ENCODE measurements at regions not wholly inside any gene's neighbourhood (a gene's known extent, or its start where the extent isn't known, plus 50 kb on each side); places are given as distances from the start of the nearest gene placed in this dataset.
A peak's percentile ranks its signal among the peaks of the same experiment; 100 is the strongest.

DNA sequence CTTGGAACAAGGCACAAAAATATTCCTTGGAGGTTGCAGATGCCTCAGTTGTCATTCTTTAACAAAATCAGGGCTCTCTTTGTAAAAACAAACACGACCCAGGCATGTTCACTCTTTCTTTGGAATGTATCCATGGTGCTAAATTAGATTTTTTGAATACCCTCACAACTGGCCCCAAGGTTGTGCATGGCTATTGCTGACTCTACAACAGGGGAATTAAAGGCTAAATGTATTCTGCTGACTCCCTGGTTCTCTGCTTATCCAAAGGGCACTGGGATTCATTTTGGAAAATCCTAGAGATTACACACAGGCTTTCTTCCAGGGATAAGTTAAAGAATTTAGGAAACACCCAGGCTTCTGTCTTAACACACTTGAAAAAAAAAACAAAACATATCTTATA is 332.5 kb downstream of the WDR11 start:
- ATAC-seq (no peak), DNase-seq (ENCODE audit: missing footprints) (no peak)
- intact Hi-C loops (cut with DNase I), result no loop called here

DNA sequence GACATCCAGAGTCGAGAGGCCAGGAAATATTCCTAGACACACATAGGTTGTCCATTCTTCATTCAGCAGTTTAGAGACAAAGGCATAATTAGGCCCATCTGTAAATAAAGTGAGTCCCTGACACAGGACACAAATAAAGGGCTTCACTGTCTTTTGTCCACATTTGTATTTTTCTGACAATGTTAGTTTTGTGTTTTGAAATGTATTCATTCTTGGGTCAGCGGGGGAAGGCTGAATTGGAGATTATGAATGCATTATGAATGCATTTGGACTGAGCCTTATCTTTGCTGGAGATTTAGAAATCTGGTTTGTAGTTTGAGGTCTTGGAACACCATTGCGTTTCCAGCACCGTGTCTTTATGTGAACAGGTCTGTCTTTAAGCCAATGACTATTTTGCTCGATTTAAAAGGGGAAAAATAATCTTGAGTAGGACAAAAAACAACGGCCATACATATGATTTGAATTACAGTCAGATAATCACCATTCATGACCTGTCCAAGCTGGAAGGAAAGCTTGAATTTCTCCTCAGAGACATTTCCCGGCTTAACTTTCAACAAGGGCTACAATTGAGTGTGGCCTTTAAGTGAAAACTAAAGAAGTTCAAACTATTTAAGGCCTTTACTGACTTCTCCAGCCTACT is 334.8 kb downstream of the WDR11 start:
- ATAC-seq, result no peak
- DNase-seq (ENCODE audit: missing footprints), result no peak
- intact Hi-C loops (cut with DNase I), result no loop called here

DNA sequence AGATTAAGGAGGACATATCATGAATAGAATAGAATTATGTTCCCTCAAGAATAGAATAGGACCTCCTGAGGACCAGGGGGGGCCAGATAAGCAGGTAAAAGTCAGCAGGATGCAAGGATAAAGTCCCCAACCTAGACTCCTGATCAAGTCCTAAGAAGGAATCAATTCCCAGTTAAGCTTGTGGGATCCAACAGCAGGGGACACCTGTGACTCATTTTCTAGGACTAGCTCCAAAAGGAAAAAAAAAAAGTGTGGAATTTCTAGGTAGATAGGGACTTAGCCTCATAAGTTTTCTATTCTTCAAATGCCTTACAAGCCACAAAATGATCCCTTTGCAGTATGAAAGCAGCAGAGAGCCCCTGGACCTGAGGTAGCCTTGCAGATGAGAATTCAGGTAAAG is 336.2 kb downstream of the WDR11 start:
- intact Hi-C loops (cut with DNase I), result no loop called here
- DNase-seq (ENCODE audit: missing footprints) (no peak), ATAC-seq (no peak)

DNA sequence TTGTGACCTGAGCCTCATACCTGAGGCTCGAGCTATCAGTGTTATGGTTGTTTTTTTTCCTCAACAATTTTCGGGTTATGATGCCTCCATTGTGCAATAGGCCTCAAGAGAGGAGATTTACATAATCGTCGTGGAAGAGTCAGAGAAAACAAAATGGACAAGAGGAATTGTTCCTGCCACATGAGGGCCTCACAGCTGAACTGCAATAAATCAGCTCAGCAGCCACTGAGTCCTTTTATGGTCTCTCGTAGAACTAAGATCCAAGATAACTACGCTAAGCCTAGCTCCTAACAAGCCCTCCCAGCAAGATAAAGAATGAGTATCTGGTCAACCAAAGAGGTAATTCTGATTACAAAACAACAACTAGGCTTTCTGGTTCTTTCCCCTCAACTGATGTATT is 336.8 kb downstream of the WDR11 start:
- ATAC-seq (peak; percentile 28), DNase-seq (ENCODE audit: missing footprints) (no peak)
- intact Hi-C loops (cut with DNase I), result no loop called here

DNA sequence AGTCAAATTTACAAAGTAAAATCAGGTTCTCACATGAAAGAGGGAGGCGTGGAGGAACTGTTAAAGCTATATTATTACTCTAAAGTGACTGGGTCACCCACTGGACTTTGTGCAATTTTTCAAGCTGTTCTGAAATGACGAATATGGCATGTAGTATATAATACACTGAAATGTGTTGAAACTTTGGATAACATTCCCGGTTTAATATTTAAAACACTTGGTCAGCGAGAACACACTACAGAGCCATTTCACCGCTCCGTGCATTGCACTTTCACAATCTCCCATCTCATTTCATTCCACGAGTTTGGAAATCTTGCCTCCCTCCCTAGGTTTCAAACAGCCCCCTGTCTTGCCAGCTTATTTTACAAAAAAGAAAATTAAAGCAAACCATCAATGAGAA is 337.9 kb downstream of the WDR11 start:
- ATAC-seq (no peak), DNase-seq (ENCODE audit: missing footprints) (no peak)
- intact Hi-C loops (cut with DNase I), result no loop called here

DNA sequence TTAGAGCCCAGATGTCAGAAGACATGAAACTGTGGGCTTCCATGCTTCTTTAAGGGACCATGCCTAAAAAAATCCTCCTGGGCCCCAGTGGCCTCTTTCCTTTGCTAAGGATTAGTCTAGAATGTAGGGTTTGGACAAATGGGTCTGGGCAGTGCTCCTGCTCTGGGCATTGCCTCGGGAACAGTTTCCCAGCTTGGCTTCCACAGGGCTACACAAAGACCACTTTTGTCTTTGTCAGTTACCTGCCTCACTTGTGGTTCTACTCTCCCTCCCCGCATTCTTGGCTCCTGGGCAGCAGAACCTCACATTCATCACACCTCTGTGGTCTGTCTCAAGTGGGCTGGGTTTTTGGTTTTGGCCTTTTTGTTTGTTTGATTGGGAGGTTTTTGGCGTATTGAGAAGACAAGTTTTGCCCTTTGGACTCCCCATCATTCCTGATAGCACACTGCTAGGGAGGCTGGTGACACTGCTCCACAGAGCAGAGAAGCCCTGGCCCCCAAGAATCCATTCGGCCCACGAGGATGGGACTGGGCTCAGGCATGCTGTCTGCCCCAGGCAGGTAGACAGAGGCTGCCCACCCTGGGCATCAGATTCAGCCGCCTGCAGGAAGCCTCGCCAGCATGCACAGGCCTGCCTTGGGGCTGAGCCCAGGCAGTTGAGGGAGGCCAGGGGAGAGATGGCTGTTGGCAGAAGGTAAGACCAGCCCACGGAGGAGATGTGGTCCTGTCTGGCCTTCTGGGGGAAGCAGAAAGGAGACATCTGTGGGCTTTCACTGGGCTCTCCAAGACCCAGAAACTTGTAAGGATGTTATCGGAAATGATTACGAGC is 343.7 kb downstream of the WDR11 start:
- DNase-seq (ENCODE audit: missing footprints) (no peak), ATAC-seq (no peak)
- intact Hi-C loops (cut with DNase I), result no loop called here

DNA sequence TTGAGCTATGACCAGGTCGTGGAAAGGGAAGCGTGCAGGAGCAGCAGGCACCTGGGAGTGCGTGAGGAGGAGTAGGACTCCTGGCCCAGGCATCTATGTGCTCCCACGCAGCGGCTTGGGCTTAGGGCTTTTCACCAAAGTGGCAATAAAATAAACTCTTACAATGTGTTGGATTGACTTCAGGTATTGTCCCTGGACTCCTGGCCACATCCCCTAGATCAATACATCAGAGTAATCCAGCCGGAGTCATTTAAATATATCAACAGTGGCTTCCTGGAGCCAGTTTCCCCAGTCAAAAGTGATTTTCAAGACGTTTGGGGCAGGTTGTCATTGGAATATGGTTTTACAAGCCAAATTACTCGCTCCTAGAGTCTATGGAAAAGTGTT is 344.4 kb downstream of the WDR11 start:
- DNase-seq (ENCODE audit: missing footprints) (no peak), ATAC-seq (no peak)
- intact Hi-C loops (cut with DNase I), result no loop called here

DNA sequence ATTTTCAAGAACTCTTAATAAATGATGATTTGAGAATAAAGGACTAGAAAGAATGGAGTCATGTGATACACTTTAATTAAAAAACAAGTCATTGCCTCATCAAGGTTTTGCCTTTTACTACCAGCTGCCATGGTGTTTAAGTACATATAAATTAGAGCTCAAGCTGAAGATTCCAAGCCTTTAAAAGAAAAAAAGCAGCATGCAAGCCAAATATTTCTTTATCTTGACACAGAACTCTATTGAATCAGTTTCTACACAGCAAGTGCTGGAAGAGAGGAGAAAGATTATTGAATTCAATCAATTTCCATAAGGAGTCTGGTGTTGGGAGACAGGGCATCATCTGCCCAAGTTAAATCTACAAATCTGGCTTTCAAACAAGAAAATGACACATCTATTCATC is 347.9 kb downstream of the WDR11 start:
- intact Hi-C loops (cut with DNase I), result no loop called here
- ATAC-seq (no peak), DNase-seq (ENCODE audit: missing footprints) (no peak)

DNA sequence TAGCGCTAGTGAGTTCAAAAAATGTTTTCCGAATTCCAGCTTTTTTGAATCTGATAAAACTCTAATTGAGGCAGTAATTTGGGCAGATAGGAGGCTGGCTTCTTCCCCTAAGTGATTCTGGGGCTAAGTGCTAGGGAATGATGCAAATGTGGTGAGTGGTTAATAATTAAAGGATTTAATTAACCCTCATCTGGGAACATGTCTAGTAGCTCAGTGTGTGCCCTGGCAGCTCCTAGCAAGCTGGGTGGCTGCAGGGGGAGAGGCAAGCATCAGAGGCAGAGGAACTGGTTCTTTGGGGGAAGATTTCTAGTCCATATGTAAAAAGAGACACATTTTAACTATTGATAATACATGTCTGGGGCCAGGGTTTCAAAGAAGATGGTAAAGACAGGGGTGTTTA is 354.5 kb downstream of the WDR11 start:
- intact Hi-C loops (cut with DNase I), result no loop called here
- no peak for DNase-seq (ENCODE audit: missing footprints)
- ATAC-seq, result no peak

DNA sequence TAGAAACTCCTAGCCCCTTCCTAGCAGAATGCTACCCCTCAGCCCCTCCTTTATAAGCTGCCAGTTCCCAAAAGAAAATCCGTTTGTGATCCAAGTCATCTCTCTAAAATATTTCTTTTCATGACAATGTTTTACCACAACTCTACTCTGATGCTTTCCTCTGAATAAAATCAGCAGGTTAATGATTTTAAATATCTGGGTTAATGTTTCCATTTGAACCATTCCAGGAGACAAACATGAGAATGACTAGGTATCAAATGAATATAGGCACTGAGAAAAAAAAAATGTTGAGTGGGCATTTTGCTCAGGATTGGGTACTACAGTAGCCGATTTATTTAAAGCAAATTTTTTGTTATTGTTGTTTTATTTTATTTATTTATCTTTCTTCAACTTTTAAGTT is 360.3 kb downstream of the WDR11 start:
- ATAC-seq, result no peak
- DNase-seq (ENCODE audit: missing footprints), result no peak
- intact Hi-C loops (cut with DNase I), result no loop called here

DNA sequence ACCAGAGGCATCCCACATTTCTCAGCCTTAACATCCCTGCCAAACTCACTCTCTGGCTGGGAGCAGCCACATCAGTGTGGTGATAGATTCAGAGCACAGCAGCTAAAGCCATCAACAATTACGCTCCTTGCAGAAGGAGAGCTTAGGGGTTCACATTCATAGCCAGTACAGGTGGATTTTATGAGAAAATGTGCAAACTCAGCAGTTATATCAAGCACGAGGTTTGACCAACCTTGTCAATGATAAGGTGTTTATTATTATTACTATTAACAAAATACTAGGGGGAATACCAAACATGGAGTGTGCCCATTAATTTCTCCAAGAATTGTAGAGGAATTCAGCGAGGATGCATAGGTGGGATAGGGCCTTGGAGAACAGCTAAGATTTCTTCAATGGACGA is 362.3 kb downstream of the WDR11 start:
- no peak for ATAC-seq
- intact Hi-C loops (cut with DNase I), result no loop called here
- DNase-seq (ENCODE audit: missing footprints), result no peak

DNA sequence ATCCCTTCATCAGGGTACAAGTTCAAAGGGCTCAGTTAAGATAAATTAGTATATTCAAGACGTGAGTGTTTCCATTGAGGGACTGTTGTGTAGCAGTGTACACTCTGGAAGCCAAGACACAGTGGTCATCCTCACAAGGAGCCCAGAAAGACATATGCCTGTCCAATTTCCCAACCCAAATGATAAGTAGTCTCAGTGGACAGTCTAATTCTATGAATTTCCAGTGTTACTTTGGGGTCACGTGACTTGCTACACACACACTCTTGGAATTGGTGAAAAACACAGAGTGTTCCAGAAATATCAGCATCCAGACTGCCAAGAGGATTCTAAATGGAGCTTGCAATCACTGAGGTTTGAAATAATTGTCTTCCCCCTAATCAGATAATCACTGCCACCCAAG is 365.1 kb downstream of the WDR11 start:
- DNase-seq (ENCODE audit: missing footprints) (no peak), ATAC-seq (peak; percentile 83)
- intact Hi-C loops (cut with DNase I), result no loop called here

DNA sequence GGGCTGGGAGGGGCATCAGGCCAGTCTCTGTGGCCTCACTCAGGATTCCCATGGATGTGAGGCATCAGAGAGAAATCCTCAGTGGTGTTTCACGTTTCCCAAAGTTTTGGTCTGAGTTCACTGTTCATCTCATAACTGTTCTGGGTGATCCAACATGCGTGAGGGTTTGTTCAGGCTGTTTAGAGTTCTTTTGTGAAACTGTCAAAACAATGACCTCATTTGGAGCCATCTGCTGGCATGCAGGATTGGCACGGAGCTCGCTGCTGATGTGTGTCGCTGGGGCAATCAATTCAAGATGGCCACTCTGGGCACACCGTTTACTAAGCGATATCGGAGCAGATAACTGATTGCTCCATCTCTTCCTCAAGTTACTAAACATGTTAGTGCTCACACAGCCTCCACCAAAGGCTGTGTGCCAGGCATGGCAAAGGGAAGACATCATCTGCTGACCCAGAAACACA is 365.6 kb downstream of the WDR11 start:
- intact Hi-C loops (cut with DNase I), result no loop called here
- peak; percentile 52 for ATAC-seq

DNA sequence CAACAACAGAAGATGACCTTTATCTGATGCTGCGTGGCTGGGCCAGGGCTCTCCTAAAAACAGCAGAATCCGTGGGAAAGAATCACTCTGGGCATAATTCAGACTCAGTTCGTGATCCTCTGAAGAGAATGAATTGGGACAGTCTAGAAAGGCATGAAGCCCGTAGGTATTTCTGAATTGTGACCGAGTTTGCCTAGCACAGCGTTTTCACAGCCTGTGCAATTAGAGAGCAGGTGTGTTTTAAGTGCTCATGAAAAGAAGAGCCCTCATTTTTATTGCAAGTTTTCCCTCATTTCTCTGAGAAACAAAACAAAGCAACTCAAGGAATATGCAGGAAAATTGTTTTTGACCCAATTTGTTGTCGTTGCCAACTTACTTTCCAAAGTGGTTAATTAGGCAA is 366.2 kb downstream of the WDR11 start:
- ATAC-seq (no peak), DNase-seq (ENCODE audit: missing footprints) (no peak)
- intact Hi-C loops (cut with DNase I), result no loop called here

More for the DNA sequence above, 365.6 kb downstream of the WDR11 start:
- DNase-seq (ENCODE audit: missing footprints), result no peak

DNA sequence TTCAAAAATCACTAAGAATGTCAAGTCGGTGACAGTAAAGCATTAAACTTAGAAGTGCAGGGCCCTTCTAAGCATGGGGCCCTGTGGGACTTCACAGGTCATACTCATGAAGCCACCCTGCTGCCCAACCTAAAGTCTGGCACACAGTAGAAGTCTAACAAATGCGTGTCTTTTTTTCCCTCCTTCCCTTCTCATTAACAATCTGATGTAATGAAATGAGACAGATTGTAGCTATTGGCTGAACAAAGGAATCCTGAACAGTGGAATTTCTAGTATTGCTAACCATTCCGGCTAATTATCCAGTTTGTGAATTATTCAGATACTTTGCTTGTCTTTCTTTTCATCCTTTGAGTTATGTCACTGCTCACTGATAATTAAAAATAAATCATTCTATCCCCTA is 369.9 kb downstream of the WDR11 start:
- no peak for ATAC-seq
- DNase-seq (ENCODE audit: missing footprints), result no peak
- intact Hi-C loops (cut with DNase I), result no loop called here

DNA sequence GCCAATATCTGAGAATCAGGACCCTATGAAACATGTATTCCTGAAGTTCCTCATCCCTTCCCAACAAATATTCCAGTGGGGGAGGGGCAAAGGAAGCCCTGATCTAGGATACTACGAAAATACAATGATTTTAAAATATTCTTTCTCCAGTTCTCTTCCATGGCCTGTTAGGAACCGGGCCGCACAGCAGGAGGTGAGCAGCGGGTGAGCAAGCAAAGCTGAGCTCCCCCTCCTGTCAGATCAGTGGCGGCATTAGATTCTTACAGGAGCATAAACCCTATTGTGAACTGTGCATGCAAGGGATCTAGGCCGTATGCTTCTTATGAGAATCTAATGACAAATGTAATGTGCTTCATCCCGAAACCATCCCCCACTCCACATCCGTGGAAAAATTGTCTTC is 370.8 kb downstream of the WDR11 start:
- no peak for ATAC-seq
- no peak for DNase-seq (ENCODE audit: missing footprints)
- intact Hi-C loops (cut with DNase I), result no loop called here

DNA sequence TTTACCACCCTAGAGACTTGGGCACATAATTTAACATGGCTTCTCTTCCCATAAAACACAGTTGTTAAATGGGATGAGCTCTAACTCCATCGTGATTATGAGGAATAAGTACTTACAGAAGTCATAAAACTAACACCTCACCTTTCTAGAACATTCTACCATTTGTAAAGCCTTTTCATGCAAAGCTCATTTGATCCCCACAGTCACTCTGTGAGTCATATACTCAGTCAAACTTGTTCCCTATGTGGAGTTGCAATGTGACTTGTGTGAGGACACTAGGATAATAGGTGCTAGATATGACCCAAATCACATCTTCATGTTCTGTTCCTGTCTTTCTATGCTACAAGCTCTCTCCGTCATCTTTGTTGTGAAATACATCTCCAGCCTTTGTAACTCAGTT is 371.7 kb downstream of the WDR11 start:
- intact Hi-C loops (cut with DNase I), result no loop called here
- ATAC-seq (no peak), DNase-seq (ENCODE audit: missing footprints) (no peak)

DNA sequence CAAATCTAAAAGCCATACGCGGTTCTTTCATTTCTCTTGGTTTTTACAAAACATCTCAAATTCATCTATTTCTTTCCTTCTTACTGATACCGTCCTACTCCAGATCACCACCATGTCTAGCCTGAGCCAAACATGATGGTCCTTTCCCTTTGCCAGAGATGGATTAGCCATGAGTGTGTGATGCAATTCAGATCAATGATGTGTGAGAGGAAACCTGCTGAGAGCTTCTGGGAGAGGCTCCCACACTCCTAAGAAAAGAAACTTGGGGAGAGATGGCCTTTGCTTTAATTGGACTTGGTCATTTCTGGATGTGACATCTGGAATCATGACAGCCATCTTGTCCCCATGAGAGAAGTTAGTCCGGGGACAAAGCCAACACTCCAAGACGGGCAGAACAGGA is 367.2 kb downstream of the FGFR2 start:
- DNase-seq (ENCODE audit: missing footprints), result no peak
- peak; percentile 52 for ATAC-seq
- intact Hi-C loops (cut with DNase I), result no loop called here

DNA sequence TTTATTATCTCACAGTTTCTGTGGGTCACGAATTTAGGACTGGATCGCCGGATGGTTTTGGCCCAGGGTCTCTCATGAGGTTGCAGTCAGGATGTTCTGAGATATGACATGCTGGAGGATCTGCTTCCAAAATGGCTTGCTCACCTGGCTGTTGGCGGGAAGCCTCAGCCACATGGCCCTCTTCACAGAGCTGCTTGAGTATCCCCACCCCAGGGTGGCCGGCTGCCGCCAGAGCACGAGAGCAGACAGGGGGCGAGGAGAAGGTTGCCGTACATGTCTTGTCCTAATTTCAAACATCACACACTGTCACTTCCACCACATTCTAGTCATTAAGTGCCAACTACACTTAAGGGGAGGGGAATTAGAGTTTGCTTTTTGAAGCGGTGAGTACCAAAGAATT is 365.8 kb downstream of the FGFR2 start:
- no peak for ATAC-seq
- intact Hi-C loops (cut with DNase I), result no loop called here
- no peak for DNase-seq (ENCODE audit: missing footprints)

DNA sequence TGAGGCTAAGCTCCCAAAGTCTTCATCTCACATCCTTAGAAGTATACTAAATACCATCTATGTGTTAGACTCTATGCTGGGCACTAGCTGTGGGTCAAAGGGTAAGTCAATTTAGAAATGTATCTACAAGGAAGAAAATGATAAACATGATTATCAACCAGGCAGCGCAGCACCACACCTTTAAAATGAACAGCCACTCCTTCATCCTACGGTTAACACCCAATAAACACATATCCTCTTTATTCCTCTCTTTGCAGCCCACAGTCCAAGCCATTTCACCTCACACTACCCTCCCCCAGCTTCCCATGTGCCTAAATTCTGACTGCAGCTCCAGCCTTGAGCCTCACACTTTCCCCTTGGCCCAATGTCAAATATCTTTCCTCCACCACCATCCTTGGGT is 362.6 kb downstream of the FGFR2 start:
- intact Hi-C loops (cut with DNase I), result no loop called here
- no peak for DNase-seq (ENCODE audit: missing footprints)
- no peak for ATAC-seq

DNA sequence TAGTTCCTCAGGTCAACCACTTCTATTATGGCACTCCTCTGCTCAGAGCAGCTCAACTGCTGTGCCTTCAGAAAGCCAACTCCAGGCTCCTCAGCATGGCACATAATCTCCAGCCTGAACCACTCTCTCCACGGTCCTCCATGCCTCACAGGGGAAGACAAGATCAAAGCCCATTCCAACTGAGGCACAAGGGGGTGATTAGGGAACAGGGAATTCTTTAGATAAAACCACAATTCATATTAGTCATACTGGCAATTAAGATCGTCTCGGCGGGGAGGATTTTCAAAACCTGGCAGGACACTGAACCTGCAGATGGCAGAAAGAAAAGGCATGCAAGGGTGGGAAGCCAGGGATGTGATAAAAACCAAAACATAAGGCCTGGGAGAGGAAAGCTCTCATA is 361.6 kb downstream of the FGFR2 start:
- no peak for ATAC-seq
- intact Hi-C loops (cut with DNase I), result no loop called here
- DNase-seq (ENCODE audit: missing footprints), result no peak

All from Right ventricle myocardium inferior (tissue), 1 donor.